ENCODE measurements at regions not wholly inside any gene's neighbourhood (a gene's known extent, or its start where the extent isn't known, plus 50 kb on each side); places are given as distances from the start of the nearest gene placed in this dataset.
"Not testable (repeated sequence)": the region's sequence is repeated elsewhere in the genome, so short reads cannot be mapped to it uniquely, and the experiment has no call there.

- no peak for DNase-seq (ENCODE audit: low spot score)
These were observed 313.5 kb upstream of the KITLG start for GRCh38 chr12:88893801-88894200.

DNA sequence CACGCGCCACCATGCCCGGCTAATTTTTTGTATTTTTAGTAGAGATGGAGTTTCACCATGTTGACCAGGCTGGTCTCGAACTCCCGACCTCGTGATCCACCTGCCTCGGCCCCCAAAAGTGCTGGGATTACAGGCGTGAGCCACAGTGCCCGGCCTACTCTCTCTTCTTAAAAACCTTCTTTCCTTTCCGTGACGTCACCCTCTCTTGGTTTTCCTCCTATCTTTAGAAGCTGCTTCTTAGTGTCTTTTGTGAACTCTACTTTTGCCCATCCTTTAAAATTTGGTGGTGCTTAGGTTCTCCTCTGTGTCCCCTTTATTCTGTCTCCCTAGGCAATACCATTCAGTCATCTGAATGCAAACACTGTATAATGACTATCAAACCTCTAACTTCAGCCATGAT is 311.2 kb upstream of the KITLG start:
- DNase-seq (ENCODE audit: low spot score), result not testable (repeated sequence)

DNA sequence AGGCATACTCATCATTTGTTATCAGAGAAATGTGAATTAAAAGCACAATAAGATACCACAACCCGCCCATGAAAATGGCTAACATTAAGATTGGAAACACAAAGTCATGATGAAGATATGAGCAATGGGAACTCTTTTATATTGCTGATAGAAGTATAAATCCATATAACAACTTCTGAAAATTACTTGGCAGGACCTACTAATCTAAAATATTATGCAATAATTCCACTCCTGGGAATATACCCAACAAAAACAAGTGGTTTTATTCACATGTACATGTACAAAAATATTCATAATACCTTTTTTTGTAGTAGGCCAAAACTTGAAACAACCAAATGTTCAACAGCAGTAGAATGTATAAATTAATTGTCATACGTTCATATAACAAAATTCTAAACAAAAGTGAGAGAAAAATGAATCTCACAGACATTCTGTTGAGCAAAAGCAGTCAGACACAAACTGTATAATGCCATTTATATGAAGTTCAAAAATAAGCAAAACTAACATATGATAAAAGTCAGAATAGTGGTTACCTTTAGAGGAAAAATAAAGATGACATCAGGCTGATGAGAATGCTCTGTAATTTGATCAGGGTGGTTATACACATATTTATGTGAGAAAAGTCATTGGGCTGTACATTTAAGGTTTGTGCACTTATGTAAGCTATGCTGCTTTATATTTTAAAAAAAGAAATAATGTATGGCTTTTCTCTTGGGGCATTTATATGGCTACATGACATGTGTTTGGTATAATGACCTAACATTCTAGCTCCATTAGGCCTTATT is 309.2 kb upstream of the KITLG start:
- DNase-seq (ENCODE audit: low spot score), result no peak

GRCh38 chr12:88884600-88884999 is 304.3 kb upstream of the KITLG start:
- DNase-seq (ENCODE audit: low spot score), result no peak

- DNase-seq (ENCODE audit: low spot score), result no peak
These were observed 302.4 kb upstream of the KITLG start for GRCh38 chr12:88882662-88883061.

DNA sequence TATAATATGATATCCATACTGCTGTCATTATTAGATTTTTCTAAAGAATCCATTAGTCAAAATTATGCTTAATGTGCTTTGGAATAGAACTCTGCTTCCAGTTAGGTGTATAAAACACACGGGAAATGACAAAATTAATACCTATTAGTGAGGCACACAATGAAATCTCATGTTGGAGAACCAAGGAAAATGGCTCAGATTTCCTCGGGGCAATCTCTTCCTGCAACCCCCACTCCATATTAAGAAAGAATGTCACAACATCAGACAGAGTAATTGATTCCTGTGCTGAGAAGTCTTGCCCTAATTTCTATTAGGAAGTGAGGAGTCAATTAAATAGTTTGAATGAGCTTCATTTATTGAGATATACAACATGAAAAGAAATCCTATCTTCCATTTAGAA is 299.8 kb upstream of the KITLG start:
- DNase-seq (ENCODE audit: low spot score), result no peak

DNA sequence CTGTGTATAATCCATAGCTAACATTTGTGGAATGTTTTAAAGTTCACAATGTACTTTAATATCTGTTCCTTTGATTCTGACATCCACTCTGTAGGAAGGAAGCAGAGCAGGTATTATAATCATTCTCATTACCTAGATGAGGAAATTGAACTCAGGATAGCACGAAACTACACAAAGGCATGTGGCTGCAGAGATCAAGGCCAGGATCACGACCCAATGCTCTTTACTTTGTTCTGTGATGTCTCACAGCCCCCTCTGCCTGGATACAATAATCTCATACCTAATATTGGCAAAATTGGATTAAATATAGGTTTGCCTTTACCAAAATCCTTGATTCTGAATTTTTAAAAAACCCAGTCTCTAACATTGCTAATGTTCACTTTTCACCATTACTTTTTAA is 298.0 kb upstream of the KITLG start:
- no peak for DNase-seq (ENCODE audit: low spot score)

DNA sequence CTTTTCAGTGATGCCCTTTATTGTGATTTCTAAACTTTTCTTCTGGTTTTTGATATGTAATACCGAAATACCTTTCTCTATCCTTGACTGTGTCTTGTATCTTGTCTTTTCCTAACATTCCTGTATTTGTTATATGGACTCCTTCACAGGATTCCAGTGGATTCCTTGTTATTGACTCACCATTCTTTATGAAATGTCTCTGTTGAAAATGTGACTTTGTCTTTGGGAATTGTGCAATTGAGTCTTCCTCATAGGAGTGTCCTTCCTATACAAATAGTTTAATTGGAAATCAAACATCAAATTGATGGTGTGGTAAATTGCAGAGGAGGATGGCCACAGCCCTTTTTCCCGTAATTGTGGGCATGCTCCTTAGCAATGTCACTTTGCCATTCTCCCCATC is 296.6 kb upstream of the KITLG start:
- no peak for DNase-seq (ENCODE audit: low spot score)

DNA sequence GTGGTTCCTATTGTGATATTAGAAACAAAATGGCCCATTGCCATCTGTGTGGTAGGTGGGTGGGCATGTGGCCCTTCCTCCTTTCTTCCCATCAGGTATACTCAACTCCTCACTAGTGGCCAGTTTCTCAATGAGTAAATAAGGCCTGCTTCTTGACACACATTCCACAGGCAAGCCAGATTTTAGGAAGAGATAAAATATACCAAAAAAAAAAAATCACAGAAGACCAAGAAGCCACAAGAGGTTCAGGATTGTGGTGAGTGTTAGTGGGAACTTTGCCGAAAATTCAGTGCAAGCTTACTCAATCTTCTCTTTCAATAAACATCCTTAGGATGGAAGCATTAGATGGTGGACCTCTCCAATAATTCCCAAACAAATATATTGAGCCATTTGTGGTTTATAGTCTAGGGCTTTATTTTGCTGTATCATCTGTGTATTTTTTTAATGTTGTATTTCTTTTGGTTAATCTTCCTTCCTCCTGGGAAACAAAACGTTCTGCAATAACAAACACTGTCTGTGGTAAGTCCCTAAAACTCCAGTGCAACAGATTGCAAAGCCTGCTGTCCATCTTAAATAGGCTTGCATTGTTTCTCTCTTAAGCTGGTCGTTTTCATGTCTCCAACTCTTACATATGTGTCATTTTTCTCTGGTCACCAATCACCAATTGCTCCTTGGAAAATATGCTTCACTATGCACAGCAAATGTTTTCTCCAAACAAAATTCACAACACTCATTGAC is 289.9 kb upstream of the KITLG start:
- peak; percentile 45 for DNase-seq (ENCODE audit: low spot score)

DNA sequence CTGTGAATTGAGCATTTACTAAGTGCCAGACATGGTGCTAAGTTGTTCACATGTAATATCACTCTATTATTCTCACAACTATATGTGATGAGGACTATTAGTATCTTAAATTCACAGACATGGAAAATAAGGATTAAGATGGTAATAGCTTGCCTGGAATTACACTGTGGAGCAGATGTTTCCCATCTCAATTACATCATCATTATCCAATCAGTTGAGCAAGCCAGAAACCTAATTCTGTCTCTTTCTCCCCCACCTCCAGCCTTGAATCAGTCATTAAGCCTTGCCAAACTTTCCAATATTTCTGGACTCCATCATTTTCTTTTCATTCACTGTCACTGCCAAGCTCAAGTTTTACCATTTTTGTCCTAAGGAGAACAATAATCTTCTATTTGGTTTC is 287.8 kb upstream of the KITLG start:
- DNase-seq (ENCODE audit: low spot score), result no peak

DNA sequence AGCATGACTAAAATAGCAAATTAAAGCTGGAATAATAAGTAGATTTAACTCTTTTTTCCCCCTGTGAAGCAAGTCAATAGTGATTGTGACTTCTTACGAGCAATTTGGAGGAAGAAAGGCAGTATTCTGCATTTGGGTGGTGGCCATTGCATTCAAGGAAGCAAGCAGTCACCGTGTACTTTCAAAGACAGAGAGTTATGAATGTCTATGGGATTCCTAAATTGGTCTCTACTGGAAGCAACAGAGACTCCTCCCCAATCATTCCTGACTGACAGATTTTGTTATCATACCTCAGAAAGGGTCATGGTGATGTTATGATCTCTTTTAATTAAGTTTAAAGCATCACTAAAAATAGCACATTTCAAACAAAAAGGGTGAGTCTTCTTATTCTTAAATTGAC is 287.2 kb upstream of the KITLG start:
- no peak for DNase-seq (ENCODE audit: low spot score)

GRCh38 chr12:88866881-88867280 is 286.6 kb upstream of the KITLG start:
- DNase-seq (ENCODE audit: low spot score), result no peak

- DNase-seq (ENCODE audit: low spot score), result no peak
These were observed 285.3 kb upstream of the KITLG start for GRCh38 chr12:88865537-88865936.

DNA sequence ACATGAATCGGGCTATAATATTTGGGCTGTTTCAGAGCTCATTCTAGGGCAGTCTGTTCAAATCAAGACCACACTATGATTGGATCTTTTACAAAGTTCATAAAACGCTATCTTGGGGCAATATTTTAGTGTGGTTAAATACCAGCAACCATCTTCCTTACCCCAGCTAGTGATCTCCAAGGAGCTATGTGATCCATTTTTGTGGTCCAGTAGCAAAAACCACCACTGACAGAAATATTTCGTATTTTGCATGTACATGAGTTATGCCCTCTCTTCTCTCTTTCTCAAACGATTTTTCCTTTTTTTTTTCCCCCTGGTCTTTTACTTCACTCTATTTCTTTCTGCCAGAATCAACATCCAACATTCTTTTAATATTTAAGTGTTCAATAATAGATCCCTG is 280.6 kb upstream of the KITLG start:
- no peak for DNase-seq (ENCODE audit: low spot score)

DNA sequence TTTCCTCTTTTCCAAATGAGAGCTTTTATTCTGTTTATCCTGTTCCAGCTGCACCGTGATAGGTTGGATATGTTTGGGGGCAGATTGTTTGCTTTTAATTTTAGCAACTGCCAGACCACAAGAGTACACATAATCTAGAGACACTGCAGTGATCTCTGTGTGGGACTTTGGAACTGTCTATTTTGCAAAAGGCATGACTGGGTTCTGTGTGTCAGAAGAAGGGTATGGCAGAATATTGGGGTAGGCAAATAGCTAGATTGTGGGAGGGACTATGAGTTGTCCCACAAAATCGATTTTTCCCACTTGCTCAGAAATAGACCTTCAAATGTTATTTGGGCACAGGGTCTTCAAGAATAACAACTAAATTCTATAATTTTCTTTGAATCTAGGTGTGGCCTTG is 275.9 kb upstream of the KITLG start:
- no peak for DNase-seq (ENCODE audit: low spot score)

- no peak for DNase-seq (ENCODE audit: low spot score)
These were observed 275.0 kb upstream of the KITLG start for GRCh38 chr12:88855301-88855700.

- peak; percentile 68 for DNase-seq (ENCODE audit: low spot score)
These were observed 274.0 kb upstream of the KITLG start for GRCh38 chr12:88854260-88854659.

DNA sequence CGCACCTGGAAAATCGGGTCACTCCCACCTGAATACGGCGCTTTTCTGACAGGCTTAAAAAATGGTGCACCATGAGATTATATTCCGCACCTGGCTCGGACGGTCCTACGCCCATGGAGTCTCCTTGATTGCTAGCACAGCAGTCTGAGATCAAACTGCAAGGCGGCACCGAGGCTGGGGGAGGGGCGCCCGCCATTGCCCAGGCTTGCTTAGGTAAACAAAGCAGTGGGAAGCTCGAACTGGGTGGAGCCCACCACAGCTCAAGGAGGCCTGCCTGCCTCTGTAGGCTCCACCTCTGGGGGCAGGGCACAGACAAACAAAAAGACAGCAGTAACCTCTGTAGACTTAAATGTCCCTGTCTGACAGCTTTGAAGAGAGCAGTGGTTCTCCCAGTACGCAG is 267.0 kb upstream of the KITLG start:
- not testable (repeated sequence) for DNase-seq (ENCODE audit: low spot score)

DNA sequence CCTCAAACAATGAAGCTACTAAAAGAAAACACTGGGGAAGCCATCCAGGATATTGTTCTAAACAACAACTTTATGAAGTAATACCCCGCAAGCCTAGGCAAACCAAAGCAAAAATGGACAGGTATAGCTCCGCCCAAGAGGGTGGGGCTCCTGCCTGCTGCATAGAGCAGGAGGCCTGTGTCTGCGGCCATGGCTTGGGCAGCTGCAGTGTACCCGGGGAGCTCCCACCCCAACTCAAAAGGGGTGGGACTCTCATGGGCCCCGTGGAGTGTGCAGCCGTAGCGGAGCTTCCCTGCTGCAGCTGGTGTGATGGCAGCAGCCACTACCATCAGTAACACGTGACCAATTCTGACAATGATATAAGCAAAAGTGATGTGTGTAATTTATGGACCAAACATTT is 264.2 kb upstream of the KITLG start:
- DNase-seq (ENCODE audit: low spot score), result no peak

DNA sequence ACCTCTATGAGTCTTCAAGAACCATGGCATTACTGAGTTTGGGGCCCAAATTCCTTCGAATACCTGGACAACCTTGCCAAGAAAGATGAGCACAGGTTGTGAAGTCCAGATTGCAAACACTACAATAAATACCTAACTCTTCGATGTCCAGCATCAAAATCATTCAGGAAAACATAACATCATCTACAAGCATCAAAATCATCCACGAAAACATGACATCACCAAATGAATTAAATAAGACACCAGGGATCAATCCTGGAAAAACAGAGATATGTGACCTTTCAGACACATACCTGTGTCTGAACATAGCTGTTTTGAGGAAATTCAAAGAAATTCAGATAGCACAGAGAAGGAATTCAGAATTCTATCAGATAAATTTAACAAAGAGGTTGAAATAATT is 262.0 kb upstream of the KITLG start:
- DNase-seq (ENCODE audit: low spot score), result no peak

DNA sequence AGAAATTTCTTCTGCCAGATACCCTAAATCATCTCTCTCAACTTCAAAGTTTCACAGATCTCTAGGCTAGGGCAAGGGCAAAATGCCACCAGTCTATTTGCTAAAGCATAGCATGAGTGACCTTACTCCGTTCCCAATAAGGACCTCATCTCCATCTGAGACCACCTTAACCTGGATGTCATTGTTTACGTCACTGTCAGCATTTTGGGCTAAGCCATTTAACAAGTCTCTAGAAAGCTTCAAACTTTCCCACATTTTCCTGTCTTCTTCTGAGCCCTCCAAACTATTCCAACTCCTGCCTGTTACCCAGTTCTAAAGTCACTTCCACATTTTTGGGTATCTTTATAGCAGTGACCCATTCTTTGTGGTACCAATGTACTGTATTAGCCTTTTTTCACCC is 259.2 kb upstream of the KITLG start:
- DNase-seq (ENCODE audit: low spot score), result no peak

DNA sequence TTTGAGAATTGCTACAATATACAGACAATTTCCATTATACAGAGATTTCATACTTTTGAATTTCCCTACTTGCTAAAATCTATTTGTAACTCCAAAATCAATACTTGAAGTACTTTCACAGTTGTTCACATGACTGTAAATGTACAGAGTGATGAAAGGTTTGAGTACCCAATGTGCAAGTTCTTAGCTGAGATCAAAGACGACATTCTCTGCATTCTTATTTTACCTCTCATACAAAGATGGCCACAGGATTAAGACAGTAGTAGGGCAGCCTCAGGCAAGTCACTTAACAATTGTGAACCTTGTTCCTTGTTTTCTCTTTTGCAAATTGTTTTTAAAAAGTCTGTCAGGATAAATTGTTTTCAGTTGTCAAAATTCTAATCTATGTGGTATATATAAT is 255.9 kb upstream of the KITLG start:
- no peak for DNase-seq (ENCODE audit: low spot score)

DNA sequence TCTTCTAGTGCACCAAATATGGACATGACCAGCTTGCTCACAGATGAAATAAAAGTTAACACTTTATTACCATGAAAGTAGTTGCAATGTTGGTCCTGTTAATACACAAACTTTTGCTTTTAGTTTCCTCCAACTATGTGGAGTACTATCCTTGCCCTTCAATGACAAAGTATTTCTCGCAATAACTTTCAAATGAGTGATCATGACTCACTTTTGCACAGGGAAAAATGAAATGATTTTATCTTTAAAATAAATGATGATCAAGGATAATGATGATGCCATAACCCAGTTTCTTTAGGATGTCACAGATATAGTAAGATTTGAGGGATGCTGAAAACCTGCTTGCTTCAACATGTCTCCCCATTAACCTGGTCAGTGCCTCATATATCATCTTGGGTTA is 254.0 kb upstream of the KITLG start:
- no peak for DNase-seq (ENCODE audit: low spot score)

DNA sequence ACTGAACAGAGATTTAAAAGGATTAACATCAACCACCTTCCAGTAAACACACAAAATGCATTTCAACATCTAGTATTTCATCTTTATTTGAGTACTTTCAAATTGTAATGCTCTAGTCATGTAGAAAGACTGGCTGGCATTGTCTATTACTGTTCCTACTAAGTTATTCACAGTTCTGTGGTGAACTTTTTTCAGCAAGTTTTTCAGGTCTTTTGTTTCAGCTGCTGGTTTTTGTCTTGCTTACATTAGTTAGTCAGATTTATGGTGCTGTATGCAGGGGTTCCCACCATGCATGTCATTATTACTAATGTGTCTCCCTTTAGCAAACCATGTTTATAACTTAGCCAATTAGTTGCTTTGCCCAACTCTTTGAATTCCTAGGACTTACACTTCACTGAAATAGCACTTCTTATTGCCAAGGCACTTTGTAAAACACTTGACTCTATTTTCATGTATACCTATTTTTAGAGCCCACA is 253.4 kb upstream of the KITLG start:
- DNase-seq (ENCODE audit: low spot score), result no peak

Measured in AG08396 (cell line).